HUES64 (cell line): ENCODE measurements at regions not wholly inside any gene's neighbourhood (a gene's known extent, or its start where the extent isn't known, plus 50 kb on each side); places are given as distances from the start of the nearest gene placed in this dataset.

Source experiments
- H3K27ac ChIP-seq: 2 replicates; pipeline ENCODE4 v1.7.0; 2013; ENCODE audit warnings: low read depth, low read length, inconsistent platforms
- H3K27me3 ChIP-seq: 2 replicates; pipeline ENCODE4 v1.6.1; 2013; ENCODE audit warnings: mild to moderate bottlenecking, low read length; ENCODE audit not compliant: insufficient read depth
- H3K36me3 ChIP-seq: 2 replicates; pipeline ENCODE4 v1.6.1; 2013; ENCODE audit warnings: mild to moderate bottlenecking, low read length; ENCODE audit not compliant: insufficient read depth
- H3K4me1 ChIP-seq: 2 replicates; pipeline ENCODE4 v1.6.1; 2013; ENCODE audit warnings: mild to moderate bottlenecking, low read length, moderate library complexity; ENCODE audit not compliant: insufficient read depth
- H3K4me3 ChIP-seq: 2 replicates; pipeline ENCODE4 v1.5.1; 2013; ENCODE audit warnings: mild to moderate bottlenecking, low read length, moderate library complexity
- H3K9ac ChIP-seq: 2 replicates; pipeline ENCODE4 v1.6.1; 2013; ENCODE audit warnings: mild to moderate bottlenecking, low read depth, low read length
- H3K9me3 ChIP-seq: 2 replicates; pipeline ENCODE4 v1.6.1; 2013; ENCODE audit warnings: low read depth, low read length; ENCODE audit not compliant: insufficient read depth
- WGBS: fragments of 150-250, 120-280 bp; methylation state at CpG from one replicate; pipeline ENCODE4 v1.1.7; 2013; ENCODE audit warnings: missing lambda C conversion rate; 5-methylcytosine and 5-hydroxymethylcytosine counted together

DNA sequence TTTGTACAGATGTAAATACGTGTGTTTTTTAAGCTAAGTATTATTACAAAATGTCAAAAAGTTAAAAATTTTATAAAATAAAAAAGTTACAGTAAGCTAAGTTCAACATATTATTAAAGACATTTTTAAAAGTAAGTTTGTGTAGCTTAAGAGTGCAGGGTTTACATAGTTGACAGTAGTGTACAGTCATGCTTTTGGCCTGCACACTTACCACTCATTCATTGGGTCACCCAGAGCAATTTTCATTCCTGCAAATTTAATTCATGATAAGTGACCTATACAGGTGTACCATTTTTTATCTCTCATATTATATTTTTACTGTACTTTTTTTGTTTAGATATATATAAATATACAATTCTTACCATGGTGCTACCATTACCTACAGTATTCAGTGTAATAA is 769.9 kb upstream of the SLITRK6 start:
- peaks cover 8% of the 10 kb centered on the region; the same call in 1 of the 2 replicates for H3K4me1 ChIP-seq
- H3K27me3 ChIP-seq = no peaks in the 10 kb centered on the region
- no peaks in the 10 kb centered on the region for H3K36me3 ChIP-seq
- H3K27ac ChIP-seq = no peak overlapping the region
- no peaks in the 10 kb centered on the region for H3K9me3 ChIP-seq
- no CpG with 5 or more reads among the region's 1 CpG for WGBS
- no peak overlapping the region for H3K4me3 ChIP-seq
- H3K9ac ChIP-seq = no peak overlapping the region

- H3K9me3 ChIP-seq = no peaks in the 10 kb centered on the region
- H3K27me3 ChIP-seq = no peaks in the 10 kb centered on the region
- no peaks in the 10 kb centered on the region for H3K36me3 ChIP-seq
- no peak overlapping the region for H3K9ac ChIP-seq
- H3K27ac ChIP-seq = no peak overlapping the region
- no peak overlapping the region for H3K4me3 ChIP-seq
- peaks cover 8% of the 10 kb centered on the region; the same call in 1 of the 2 replicates for H3K4me1 ChIP-seq
Measured at GRCh38 chr13:86569974-86570373, 770.8 kb upstream of the SLITRK6 start.

- WGBS = 50% methylated on average over 1 of the region's 2 CpGs
Measured at GRCh38 chr13:86572115-86572514, 772.9 kb upstream of the SLITRK6 start.

DNA sequence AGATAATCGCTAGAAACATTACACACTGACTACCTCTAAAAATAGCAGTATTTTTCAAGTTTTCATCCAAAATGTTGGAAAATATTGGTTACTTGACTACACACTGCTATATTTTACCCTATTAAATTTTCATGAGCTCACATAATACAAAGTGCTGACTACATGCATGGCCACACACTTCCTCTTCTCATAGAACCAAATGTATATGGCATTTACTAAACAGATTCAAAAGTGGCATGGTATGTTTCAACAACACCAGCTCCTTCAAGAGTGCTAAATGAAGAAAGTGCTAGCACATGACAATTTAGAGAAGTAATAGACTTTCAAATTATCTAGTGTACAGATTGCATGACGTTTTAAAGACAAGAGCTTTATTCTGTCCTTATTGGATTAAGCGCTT is 780.4 kb upstream of the SLITRK6 start:
- no peak overlapping the region for H3K27ac ChIP-seq

More at GRCh38 chr13:86572115-86572514, 772.9 kb upstream of the SLITRK6 start:
- peaks cover 8% of the 10 kb centered on the region; the same call in 1 of the 2 replicates for H3K4me1 ChIP-seq
- H3K36me3 ChIP-seq = no peaks in the 10 kb centered on the region
- H3K9ac ChIP-seq = no peak overlapping the region
- H3K9me3 ChIP-seq = no peaks in the 10 kb centered on the region
- no peaks in the 10 kb centered on the region for H3K27me3 ChIP-seq
- H3K4me3 ChIP-seq = no peak overlapping the region
- no peak overlapping the region for H3K27ac ChIP-seq

GRCh38 chr13:86581706-86582105 is 782.5 kb upstream of the SLITRK6 start:
- Histone ChIP-seq H3K4me3 (no peak overlapping the region), H3K9me3 (no peaks in the 10 kb centered on the region)
- 95% methylated on average over 2 of the region's 2 CpGs for WGBS

More for the DNA sequence above, 780.4 kb upstream of the SLITRK6 start:
- Histone ChIP-seq H3K4me3 (no peak overlapping the region), H3K27me3 (no peaks in the 10 kb centered on the region), H3K9ac (no peak overlapping the region), H3K4me1 (no peaks in the 10 kb centered on the region), H3K9me3 (no peaks in the 10 kb centered on the region), H3K36me3 (no peaks in the 10 kb centered on the region)
- WGBS = 98% methylated on average over 3 of the region's 3 CpGs

GRCh38 chr13:86584301-86584700 is 785.1 kb upstream of the SLITRK6 start:
- no peak overlapping the region for H3K4me3 ChIP-seq
- no peaks in the 10 kb centered on the region for H3K36me3 ChIP-seq
- 96% methylated on average over 7 of the region's 7 CpGs for WGBS
- H3K27ac ChIP-seq = no peak overlapping the region
- no peaks in the 10 kb centered on the region for H3K9me3 ChIP-seq
- H3K27me3 ChIP-seq = no peaks in the 10 kb centered on the region
- H3K4me1 ChIP-seq = no peaks in the 10 kb centered on the region
- H3K9ac ChIP-seq = no peak overlapping the region

More at GRCh38 chr13:86581706-86582105, 782.5 kb upstream of the SLITRK6 start:
- no peaks in the 10 kb centered on the region for H3K36me3 ChIP-seq
- no peaks in the 10 kb centered on the region for H3K4me1 ChIP-seq
- H3K27ac ChIP-seq = no peak overlapping the region
- H3K27me3 ChIP-seq = no peaks in the 10 kb centered on the region
- no peak overlapping the region for H3K9ac ChIP-seq

- 91% methylated on average over 2 of the region's 2 CpGs for WGBS
- Histone ChIP-seq H3K27ac (no peak overlapping the region), H3K27me3 (no peaks in the 10 kb centered on the region), H3K4me3 (no peak overlapping the region), H3K36me3 (no peaks in the 10 kb centered on the region), H3K4me1 (no peaks in the 10 kb centered on the region), H3K9me3 (no peaks in the 10 kb centered on the region), H3K9ac (no peak overlapping the region)
Measured at GRCh38 chr13:86585835-86586234, 786.6 kb upstream of the SLITRK6 start.

- Histone ChIP-seq H3K4me3 (no peak overlapping the region), H3K9ac (no peak overlapping the region), H3K36me3 (no peaks in the 10 kb centered on the region), H3K9me3 (no peaks in the 10 kb centered on the region), H3K27me3 (no peaks in the 10 kb centered on the region), H3K4me1 (no peaks in the 10 kb centered on the region), H3K27ac (no peak overlapping the region)
Measured at GRCh38 chr13:86591862-86592261, 792.6 kb upstream of the SLITRK6 start.

DNA sequence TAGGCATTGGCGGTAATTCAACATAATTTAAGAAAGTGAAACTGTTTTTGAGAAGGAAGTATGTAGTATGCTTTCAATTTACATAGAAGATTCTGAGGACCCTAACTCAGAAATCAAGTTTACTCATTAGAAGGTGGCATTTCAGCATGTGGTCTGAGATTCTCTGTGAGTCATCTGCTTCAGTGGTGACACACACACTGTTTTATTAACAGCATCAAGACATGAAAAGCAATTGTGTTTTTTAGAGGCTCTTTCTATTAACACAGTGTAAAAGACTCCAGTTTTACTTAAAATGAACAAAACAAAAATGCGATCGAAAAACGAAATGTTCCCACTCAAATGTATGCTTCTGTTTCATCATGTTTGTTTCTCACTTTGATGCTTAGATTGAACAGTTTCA is 802.1 kb upstream of the SLITRK6 start:
- no peak overlapping the region for H3K9ac ChIP-seq
- 99% methylated on average over 3 of the region's 4 CpGs for WGBS

GRCh38 chr13:86606264-86606663 is 807.0 kb upstream of the SLITRK6 start:
- Histone ChIP-seq H3K4me3 (no peak overlapping the region), H3K9me3 (no peaks in the 10 kb centered on the region), H3K36me3 (no peaks in the 10 kb centered on the region), H3K9ac (no peak overlapping the region), H3K4me1 (no peaks in the 10 kb centered on the region), H3K27me3 (no peaks in the 10 kb centered on the region), H3K27ac (no peak overlapping the region)
- WGBS = 60% methylated on average over 1 of the region's 2 CpGs

More for the DNA sequence above, 802.1 kb upstream of the SLITRK6 start:
- Histone ChIP-seq H3K4me3 (no peak overlapping the region), H3K36me3 (no peaks in the 10 kb centered on the region), H3K27ac (no peak overlapping the region), H3K4me1 (no peaks in the 10 kb centered on the region), H3K9me3 (no peaks in the 10 kb centered on the region), H3K27me3 (no peaks in the 10 kb centered on the region)

- Histone ChIP-seq H3K36me3 (no peaks in the 10 kb centered on the region), H3K4me1 (no peaks in the 10 kb centered on the region), H3K9ac (no peak overlapping the region), H3K27ac (no peak overlapping the region), H3K9me3 (no peaks in the 10 kb centered on the region), H3K4me3 (no peak overlapping the region), H3K27me3 (no peaks in the 10 kb centered on the region)
- WGBS = no CpG with 5 or more reads among the region's 2 CpGs
Measured at GRCh38 chr13:86608701-86609100, 809.5 kb upstream of the SLITRK6 start.

DNA sequence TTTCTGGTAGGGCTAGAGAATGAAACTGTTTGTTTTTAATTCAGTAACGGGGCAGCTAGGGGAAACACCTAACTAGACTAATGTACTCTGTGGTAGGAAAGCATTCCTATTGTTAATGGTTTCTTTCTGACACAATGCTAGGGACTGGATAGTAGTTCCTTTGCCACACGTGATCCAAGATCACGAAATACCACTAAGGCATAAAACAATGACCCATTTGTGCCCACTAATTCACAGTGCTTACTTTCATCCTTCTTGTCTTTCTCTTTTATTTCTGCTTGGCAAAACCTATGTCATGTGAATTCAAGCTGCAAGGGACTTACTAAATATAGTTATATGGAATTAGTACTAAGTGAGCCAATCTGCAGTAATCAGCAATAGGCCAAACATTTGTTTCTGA is 834.1 kb upstream of the SLITRK6 start:
- Histone ChIP-seq H3K9me3 (no peaks in the 10 kb centered on the region), H3K4me1 (no peaks in the 10 kb centered on the region), H3K27ac (no peak overlapping the region), H3K27me3 (no peaks in the 10 kb centered on the region), H3K9ac (no peak overlapping the region), H3K36me3 (no peaks in the 10 kb centered on the region), H3K4me3 (no peak overlapping the region)
- 95% methylated on average over 3 of the region's 3 CpGs for WGBS
